ENCODE measurements at regions not wholly inside any gene's neighbourhood (a gene's known extent, or its start where the extent isn't known, plus 50 kb on each side); places are given as distances from the start of the nearest gene placed in this dataset.

DNA sequence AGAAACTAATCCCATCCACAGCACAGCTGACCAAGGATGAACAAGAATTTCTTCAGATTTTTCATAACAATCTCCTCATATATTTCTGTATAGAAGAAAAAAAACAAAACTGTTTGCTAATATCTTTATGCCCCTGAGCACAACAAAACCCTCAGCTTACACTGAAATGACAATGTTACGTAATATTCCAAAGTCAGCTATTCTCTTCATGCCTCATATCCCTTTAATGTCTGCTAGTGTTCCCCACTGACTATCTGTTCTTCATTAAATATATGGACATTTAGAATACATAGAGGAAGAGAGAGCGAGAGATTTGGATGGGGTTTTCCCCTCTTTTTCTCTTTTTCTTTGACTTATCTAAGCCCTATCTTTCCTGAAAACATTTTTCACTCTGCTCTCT, 87.9 kb upstream of the GULP1 start:
- DNase-seq (ENCODE audit: low read depth, low spot score), result no peak

- DNase-seq (ENCODE audit: low read depth, low spot score), result no peak
These were observed 86.8 kb upstream of the GULP1 start for GRCh38 chr2:188204824-188205223.

DNA sequence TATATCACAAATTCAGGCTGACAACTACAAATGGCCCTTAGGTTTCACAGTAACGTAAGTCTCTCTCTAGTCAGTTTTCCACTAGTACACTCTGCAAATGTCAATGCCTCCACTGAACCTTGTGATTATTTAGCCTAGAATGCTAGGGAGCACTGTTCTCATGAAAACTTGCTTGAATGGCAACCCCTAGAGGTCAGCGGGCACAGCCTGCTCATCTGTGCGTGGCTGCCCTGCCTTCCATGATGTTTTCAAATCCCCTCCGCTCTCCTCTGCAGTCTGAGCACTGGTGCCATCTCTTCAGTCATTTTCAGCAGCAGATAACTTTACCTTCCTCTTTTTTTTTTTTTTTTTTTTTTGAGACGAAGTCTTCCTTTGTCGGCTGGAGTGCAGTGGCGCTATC, 84.1 kb upstream of the GULP1 start:
- DNase-seq (ENCODE audit: low read depth, low spot score), result no peak

DNA sequence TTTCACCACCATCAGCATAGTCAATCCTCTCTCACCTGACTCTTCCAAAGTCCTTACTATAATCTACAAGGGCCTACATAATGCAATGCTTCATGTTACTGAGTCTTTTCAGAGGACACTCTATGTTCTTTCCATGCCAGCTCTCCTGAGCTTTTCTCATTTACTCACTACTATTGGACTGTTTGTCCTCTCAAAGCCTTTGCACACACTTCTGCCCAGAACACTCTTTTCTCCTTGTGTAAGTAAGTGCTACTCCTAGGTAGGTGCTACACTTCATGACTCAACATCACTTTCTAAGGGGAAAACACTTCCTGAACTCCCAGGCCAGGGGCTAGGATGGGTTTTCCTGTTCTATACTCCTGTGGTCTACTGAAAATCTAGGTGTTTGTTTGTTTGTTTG, 82.5 kb upstream of the GULP1 start:
- no peak for DNase-seq (ENCODE audit: low read depth, low spot score)

- no peak for DNase-seq (ENCODE audit: low read depth, low spot score)
These were observed 74.4 kb upstream of the GULP1 start for GRCh38 chr2:188217264-188217663.

DNA sequence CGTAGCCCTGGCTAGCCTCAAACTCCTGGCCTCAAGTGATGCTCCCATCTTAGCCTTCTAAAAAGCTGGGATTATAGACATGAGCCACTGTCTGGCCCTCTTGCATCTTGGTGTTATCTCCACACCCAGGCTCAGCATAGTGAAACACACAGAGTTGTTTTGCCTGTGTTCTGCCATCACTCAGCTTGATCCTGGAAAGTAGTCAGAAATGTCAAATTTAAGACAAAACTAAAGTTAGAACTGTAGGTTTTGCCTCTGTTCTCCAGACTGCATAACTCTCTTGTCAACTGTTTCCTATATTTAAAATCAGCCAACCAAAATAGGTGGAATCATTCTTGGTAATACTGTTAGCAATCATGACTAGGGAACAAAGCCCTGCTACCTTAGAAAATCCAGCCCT, 72.1 kb upstream of the GULP1 start:
- DNase-seq (ENCODE audit: low read depth, low spot score), result no peak

DNA sequence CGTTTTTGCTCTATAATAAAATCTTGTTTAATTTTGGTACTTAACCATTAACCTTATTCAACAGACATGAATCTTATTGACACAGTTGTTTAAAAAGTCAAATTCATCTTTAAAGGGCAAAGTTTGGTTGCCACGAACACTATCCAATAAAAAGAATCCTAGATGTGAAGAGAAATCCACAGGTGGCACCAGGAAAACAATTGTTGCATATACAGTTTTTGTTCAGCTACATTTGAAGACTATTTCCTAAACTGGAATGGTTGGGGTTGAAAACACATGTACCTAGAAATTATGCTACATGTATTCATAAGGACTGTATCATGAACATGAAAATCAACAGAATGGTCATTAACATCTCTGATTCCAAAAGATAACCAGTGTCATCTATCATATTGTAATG, 71.1 kb upstream of the GULP1 start:
- no peak for DNase-seq (ENCODE audit: low read depth, low spot score)

- no peak for DNase-seq (ENCODE audit: low read depth, low spot score)
These were observed 64.0 kb upstream of the GULP1 start for GRCh38 chr2:188227713-188228112.

GRCh38 chr2:188235364-188235763, 56.3 kb upstream of the GULP1 start:
- no peak for DNase-seq (ENCODE audit: low read depth, low spot score)

- DNase-seq (ENCODE audit: low read depth, low spot score), result no peak
These were observed 53.3 kb upstream of the GULP1 start for GRCh38 chr2:188238386-188238785.
